ENCODE measurements at regions not wholly inside any gene's neighbourhood (a gene's known extent, or its start where the extent isn't known, plus 50 kb on each side); places are given as distances from the start of the nearest gene placed in this dataset.

DNA sequence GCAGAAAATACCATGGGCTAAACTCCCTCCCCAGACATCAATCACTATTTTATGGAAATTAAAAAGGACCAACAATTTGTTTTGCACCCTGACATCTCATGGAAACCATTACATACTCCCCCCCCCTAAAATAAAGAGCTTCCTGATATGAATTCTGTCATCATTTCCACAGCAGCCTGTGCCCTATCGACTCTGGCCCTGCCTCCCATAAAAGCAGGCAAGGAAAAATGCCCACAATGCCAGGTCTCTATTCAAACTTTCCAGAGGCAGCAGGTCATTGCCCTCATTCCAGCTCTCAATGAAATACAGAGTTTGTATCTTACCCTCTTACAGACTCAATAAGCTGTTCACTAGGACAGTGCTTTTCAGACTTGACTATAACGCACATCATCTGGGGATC is 254.4 kb upstream of the TANK start:
- Histone ChIP-seq H3K36me3 (ENCODE audit: control insufficient read depth, insufficient read depth, low read length) (no peaks in the 10 kb centered on the region), H3K27me3 (ENCODE audit: control insufficient read depth, insufficient read depth, low read length) (no peaks in the 10 kb centered on the region), H3K4me3 (ENCODE audit: low read depth, low read length) (no peak overlapping the region)
- DNase-seq (ENCODE audit: low read depth) (no peak), FAIRE-seq (no peak)
- TF ChIP-seq, protein P1, sequence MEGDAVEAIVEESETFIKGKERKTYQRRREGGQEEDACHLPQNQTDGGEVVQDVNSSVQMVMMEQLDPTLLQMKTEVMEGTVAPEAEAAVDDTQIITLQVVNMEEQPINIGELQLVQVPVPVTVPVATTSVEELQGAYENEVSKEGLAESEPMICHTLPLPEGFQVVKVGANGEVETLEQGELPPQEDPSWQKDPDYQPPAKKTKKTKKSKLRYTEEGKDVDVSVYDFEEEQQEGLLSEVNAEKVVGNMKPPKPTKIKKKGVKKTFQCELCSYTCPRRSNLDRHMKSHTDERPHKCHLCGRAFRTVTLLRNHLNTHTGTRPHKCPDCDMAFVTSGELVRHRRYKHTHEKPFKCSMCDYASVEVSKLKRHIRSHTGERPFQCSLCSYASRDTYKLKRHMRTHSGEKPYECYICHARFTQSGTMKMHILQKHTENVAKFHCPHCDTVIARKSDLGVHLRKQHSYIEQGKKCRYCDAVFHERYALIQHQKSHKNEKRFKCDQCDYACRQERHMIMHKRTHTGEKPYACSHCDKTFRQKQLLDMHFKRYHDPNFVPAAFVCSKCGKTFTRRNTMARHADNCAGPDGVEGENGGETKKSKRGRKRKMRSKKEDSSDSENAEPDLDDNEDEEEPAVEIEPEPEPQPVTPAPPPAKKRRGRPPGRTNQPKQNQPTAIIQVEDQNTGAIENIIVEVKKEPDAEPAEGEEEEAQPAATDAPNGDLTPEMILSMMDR (IDR thresholded peaks at IDR 0.05; ENCODE audit: insufficient read depth, low read length, severe bottlenecking) = no peak

DNA sequence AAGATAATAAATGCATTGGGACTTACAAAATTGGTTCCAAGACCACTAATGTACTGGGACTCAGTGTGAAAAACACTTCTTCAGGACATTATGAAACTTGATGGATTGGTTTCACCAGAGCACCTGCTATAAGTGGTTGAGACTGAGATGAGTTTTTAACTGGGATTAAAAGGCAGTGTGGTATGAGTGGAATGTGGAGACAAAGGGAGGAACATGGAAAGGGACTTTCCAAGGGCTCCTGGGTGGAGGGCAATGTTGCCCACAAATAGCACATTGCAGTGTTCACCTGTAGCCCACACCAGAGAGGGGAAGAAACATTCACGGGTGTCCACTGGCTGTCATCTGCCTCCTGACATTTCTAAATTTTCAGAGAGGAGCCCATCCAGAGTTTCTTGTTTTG is 253.3 kb upstream of the TANK start:
- TF ChIP-seq, protein P1 (IDR thresholded peaks at IDR 0.05; ENCODE audit: insufficient read depth, low read length, severe bottlenecking) = no peak
- no peaks in the 10 kb centered on the region for H3K27me3 ChIP-seq (ENCODE audit: control insufficient read depth, insufficient read depth, low read length)
- no peaks in the 10 kb centered on the region for H3K36me3 ChIP-seq (ENCODE audit: control insufficient read depth, insufficient read depth, low read length)
- DNase-seq (ENCODE audit: low read depth) = no peak
- no peak overlapping the region for H3K4me3 ChIP-seq (ENCODE audit: low read depth, low read length)
- FAIRE-seq = no peak

DNA sequence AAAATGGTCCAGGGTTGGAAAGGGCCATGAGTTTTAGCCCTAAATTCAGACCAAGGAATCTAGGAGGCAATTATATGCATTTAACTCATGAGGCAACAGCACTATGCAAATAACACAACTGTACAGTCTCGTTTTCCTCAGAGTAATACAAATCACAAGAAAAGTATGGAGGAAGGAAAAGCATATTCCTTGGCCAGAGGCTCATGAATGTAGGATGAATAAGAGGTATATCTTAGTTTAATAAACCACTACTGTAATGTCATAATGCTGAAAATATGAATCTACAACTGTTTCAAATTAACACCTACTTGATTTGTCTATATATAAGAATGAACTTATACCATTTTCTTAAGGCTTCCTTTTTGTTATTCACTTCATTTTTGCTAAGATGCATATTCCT is 252.5 kb upstream of the TANK start:
- Histone ChIP-seq H3K4me3 (ENCODE audit: low read depth, low read length) (no peak overlapping the region), H3K36me3 (ENCODE audit: control insufficient read depth, insufficient read depth, low read length) (no peaks in the 10 kb centered on the region), H3K27me3 (ENCODE audit: control insufficient read depth, insufficient read depth, low read length) (no peaks in the 10 kb centered on the region)
- FAIRE-seq (no peak), DNase-seq (ENCODE audit: low read depth) (no peak)
- TF ChIP-seq, protein P1 (IDR thresholded peaks at IDR 0.05; ENCODE audit: insufficient read depth, low read length, severe bottlenecking) = no peak

DNA sequence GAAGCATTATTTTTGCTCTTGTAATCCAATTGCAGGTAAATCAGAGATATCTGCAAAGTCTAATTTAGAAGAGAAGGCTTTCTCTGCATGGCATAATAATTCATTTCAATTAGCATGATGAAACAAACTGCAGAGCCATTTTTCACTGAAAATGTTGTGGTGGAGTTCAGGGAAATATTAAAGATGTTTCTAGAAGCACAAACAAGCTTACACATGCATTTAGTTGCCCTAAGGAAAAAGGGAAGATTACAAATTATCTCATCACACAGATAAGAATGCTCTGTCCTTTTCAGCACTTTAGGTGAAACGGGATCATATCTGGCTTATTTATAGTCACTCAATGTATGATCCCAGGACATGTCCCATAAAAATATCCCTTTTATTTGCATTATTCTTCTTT is 252.1 kb upstream of the TANK start:
- DNase-seq (ENCODE audit: low read depth) (peak; percentile 44), FAIRE-seq (no peak)
- Histone ChIP-seq H3K27me3 (ENCODE audit: control insufficient read depth, insufficient read depth, low read length) (no peaks in the 10 kb centered on the region), H3K36me3 (ENCODE audit: control insufficient read depth, insufficient read depth, low read length) (no peaks in the 10 kb centered on the region), H3K4me3 (ENCODE audit: low read depth, low read length) (no peak overlapping the region)
- TF ChIP-seq, protein P1 (IDR thresholded peaks at IDR 0.05; ENCODE audit: insufficient read depth, low read length, severe bottlenecking) = no peak

DNA sequence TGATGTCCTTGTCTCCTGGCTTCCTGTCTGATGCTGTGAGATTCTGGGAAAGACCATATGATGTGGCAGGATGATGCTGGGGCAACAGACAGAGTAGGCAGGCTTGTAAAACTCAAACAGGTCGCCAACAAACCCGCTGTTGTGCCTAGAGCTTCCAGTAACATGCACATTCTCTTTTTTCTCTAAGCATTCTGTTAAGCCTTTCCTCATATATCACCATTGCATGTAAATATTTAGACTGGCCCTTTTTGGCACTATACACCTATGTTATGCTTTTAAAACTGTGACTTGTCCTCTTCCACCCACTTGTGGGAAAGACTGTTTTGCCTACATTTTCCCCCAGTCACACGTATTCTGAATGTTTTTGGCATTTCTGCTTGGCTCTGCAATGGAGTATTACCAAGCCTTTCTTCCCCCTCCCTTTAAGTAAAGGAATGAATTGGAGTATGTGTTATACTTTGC is 250.4 kb upstream of the TANK start:
- DNase-seq (ENCODE audit: low read depth) (no peak), FAIRE-seq (no peak)
- Histone ChIP-seq H3K27me3 (ENCODE audit: control insufficient read depth, insufficient read depth, low read length) (no peaks in the 10 kb centered on the region), H3K36me3 (ENCODE audit: control insufficient read depth, insufficient read depth, low read length) (no peaks in the 10 kb centered on the region), H3K4me3 (ENCODE audit: low read depth, low read length) (no peak overlapping the region)
- TF ChIP-seq, protein P1 (IDR thresholded peaks at IDR 0.05; ENCODE audit: insufficient read depth, low read length, severe bottlenecking) = no peak

DNA sequence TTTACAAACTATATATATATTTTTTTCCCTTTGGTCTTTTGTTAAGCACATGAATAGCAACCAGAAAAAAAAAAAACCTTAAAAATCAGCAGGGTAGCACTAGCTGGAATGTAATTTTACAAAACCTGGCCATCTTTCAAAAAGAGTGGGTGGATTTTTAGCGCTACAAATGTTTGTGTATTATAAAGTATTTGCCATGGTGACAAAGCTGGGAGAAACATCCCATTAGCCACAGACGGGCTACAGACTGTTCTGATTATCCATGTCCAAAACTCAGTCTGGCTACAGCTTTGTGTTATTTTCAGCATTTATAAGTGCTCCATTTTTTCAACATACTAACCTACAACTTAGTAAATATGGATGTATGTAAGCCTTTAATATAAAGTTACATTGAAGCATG is 249.5 kb upstream of the TANK start:
- TF ChIP-seq, protein P1 (IDR thresholded peaks at IDR 0.05; ENCODE audit: insufficient read depth, low read length, severe bottlenecking) = no peak
- Histone ChIP-seq H3K36me3 (ENCODE audit: control insufficient read depth, insufficient read depth, low read length) (no peaks in the 10 kb centered on the region), H3K27me3 (ENCODE audit: control insufficient read depth, insufficient read depth, low read length) (no peaks in the 10 kb centered on the region), H3K4me3 (ENCODE audit: low read depth, low read length) (no peak overlapping the region)
- DNase-seq (ENCODE audit: low read depth) = no peak
- FAIRE-seq = no peak

Data from bronchial epithelial cell (primary cell).